DOHH2 (cell line): ENCODE measurements at regions not wholly inside any gene's neighbourhood (a gene's known extent, or its start where the extent isn't known, plus 50 kb on each side); places are given as distances from the start of the nearest gene placed in this dataset.
"Not testable (repeated sequence)": the region's sequence is repeated elsewhere in the genome, so short reads cannot be mapped to it uniquely, and the experiment has no call there.

Source experiments
- H3F3A ChIP-seq: fragments of 200-600 bp; sonication (generic), shearing (Covaris generic); 2 replicates; pipeline ENCODE4 v1.6.0; 2016; ENCODE audit warnings: antibody characterized with exemption, mild to moderate bottlenecking; ENCODE audit not compliant: control insufficient read depth, insufficient read depth
- H3K27ac ChIP-seq: fragments of 200-600 bp; sonication (generic); 2 replicates; pipeline ENCODE4 v1.5.1; 2014; ENCODE audit warnings: low read depth, mild to moderate bottlenecking, low read length, moderate library complexity
- H3K27me3 ChIP-seq: fragments of 200-600 bp; sonication (generic); 2 replicates; pipeline ENCODE4 v1.6.1; 2014; ENCODE audit warnings: mild to moderate bottlenecking, low read length, mixed read lengths; ENCODE audit not compliant: control insufficient read depth
- H3K36me3 ChIP-seq: fragments of 200-600 bp; sonication (generic); 2 replicates; pipeline ENCODE4 v1.6.1; 2014; ENCODE audit warnings: mild to moderate bottlenecking, low read length, moderate library complexity, mixed read lengths; ENCODE audit not compliant: control insufficient read depth
- H3K4me1 ChIP-seq: fragments of 200-600 bp; sonication (generic); 2 replicates; pipeline ENCODE4 v1.6.1; 2014; ENCODE audit warnings: mild to moderate bottlenecking, low read length, mixed read lengths; ENCODE audit not compliant: control insufficient read depth
- H3K4me2 ChIP-seq: fragments of 200-600 bp; sonication (generic); 2 replicates; pipeline ENCODE4 v1.6.0; 2014; ENCODE audit warnings: mild to moderate bottlenecking, low read length, moderate library complexity
- H3K4me3 ChIP-seq: fragments of 200-600 bp; sonication (generic); 2 replicates; pipeline ENCODE4 v1.5.1; 2014; ENCODE audit warnings: mild to moderate bottlenecking, low read length, mixed read lengths
- H3K79me2 ChIP-seq: fragments of 200-600 bp; sonication (generic); 2 replicates; pipeline ENCODE4 v1.6.1; 2014; ENCODE audit warnings: mild to moderate bottlenecking, low read length, mixed read lengths; ENCODE audit not compliant: control insufficient read depth
- H3K9me2 ChIP-seq: fragments of 200-600 bp; sonication (generic); replicated peaks from 2 replicates; pipeline ENCODE4 v1.6.1; 2014; ENCODE audit warnings: mild to moderate bottlenecking, low read length, mixed read lengths; ENCODE audit not compliant: control insufficient read depth
- H3K9me3 ChIP-seq: fragments of 200-600 bp; sonication (generic); 2 replicates; pipeline ENCODE4 v1.6.1; 2014; ENCODE audit warnings: antibody characterized with exemption, low read length, mixed read lengths; ENCODE audit not compliant: control insufficient read depth, insufficient read depth
- H4K20me1 ChIP-seq: fragments of 200-600 bp; sonication (generic); 2 replicates; pipeline ENCODE4 v1.6.0; 2014; ENCODE audit warnings: low read depth, mild to moderate bottlenecking, antibody characterized with exemption, low read length, moderate library complexity; ENCODE audit not compliant: control insufficient read depth, insufficient read depth
- CTCF ChIP-seq: fragments of 200-600 bp; sonication (generic); IDR thresholded peaks from one replicate; pipeline ENCODE4 v1.5.1; 2014; ENCODE audit warnings: antibody characterized with exemption, mild to moderate bottlenecking, low read depth, low read length; ENCODE audit not compliant: poor library complexity, severe bottlenecking
- EZH2phosphoT487 ChIP-seq: fragments of 200-600 bp; sonication (generic); IDR thresholded peaks from 2 replicates; pipeline ENCODE4 v1.6.1; 2017; ENCODE audit warnings: borderline replicate concordance, mild to moderate bottlenecking, antibody characterized with exemption, low read length, moderate library complexity, mixed read lengths

GRCh38 chr1:144101397-144102045 is 129.7 kb upstream of the FAM72C start:
- H3K27me3 ChIP-seq, result no peaks in the 10 kb centered on the region
- no peaks in the 10 kb centered on the region for H4K20me1 ChIP-seq
- no peaks in the 10 kb centered on the region for H3K4me1 ChIP-seq
- H3K4me3 ChIP-seq, result no peak overlapping the region
- no peaks in the 10 kb centered on the region for H3K36me3 ChIP-seq
- H3K9me2 ChIP-seq, result no peaks in the 10 kb centered on the region
- H3K9me3 ChIP-seq, result peaks cover 22% of the 10 kb centered on the region
- no peaks in the 10 kb centered on the region for H3K79me2 ChIP-seq
- no peaks in the 10 kb centered on the region for H3F3A ChIP-seq
- H3K27ac ChIP-seq, result no peak overlapping the region
- no peak overlapping the region for H3K4me2 ChIP-seq
- TF ChIP-seq EZH2phosphoT487 (no peak), CTCF (no peak)

DNA sequence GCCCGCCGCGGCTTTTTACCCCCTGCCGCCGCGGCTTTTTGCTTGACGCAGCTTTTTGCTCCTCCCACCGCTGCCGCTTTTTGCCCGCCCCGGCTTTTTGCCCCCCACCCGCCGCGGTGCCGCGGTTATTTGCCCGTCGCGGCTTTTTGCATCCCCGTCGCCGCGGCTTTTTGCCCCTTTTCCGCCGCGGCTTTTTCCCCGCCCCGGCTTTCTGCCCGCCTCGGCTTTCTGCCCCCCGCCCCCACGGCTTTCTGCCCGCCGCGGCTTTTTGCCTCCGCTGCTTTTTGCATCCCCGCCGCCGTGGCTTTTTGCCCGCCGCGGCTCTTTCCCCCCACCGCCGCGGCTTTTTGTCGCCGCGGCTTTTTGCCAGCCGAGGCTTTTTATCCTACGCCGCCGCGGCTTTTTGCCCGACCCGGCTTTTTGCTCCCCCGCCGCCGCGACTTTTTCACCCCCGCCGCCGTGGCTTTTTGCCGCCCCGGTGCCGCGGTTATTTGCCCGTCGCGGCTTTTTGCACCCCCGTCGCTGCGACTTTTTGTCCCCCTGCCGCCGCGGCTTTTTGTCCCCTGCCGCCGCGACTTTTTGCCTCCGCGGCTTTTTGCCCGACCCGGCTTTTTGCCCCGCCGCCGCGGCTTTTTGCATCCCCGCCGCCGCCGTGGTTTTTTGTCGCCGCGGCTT is 105.5 kb upstream of the FAM72C start:
- not testable (repeated sequence) for H3F3A ChIP-seq
- H3K4me2 ChIP-seq, result peak overlapping the region; percentile 47

DNA sequence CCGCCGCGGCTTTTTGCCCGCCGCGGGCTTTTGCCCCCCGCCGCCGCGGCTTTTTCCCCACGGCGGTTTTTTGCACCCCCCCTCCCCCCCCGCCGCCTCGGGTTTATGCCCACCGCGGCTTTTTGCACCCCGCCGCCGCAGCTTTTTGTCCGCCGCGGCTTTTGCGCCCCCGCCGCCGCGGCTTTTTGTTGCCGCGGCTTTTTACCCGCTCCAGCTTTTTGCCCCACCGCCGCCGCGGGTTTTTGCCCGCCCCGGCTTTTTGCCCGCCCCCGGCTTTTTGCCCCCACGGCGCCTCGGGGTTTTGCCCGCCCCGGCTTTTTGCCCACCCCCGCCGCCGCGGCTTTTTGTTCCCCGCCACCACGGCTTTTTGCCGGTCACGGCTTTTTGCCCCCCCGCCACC is 104.9 kb upstream of the FAM72C start:
- H4K20me1 ChIP-seq, H3K4me2 ChIP-seq, H3K36me3 ChIP-seq, H3K79me2 ChIP-seq, H3K27ac ChIP-seq, H3K9me2 ChIP-seq, H3K4me3 ChIP-seq, H3K27me3 ChIP-seq, H3F3A ChIP-seq, H3K9me3 ChIP-seq, H3K4me1 ChIP-seq: not testable (repeated sequence)

More for the DNA sequence above, 105.5 kb upstream of the FAM72C start:
- H3K9me2 ChIP-seq, H3K79me2 ChIP-seq, H3K27me3 ChIP-seq, H3K9me3 ChIP-seq, H3K36me3 ChIP-seq, H4K20me1 ChIP-seq, H3K4me1 ChIP-seq, H3K27ac ChIP-seq: not testable (repeated sequence)
- peak; percentile 88; the same call in 1 of the 2 replicates for TF ChIP-seq EZH2phosphoT487
- H3K4me3 ChIP-seq, result peak overlapping the region; percentile 57

GRCh38 chr1:144070394-144071053 is 98.7 kb upstream of the FAM72C start:
- H3F3A ChIP-seq, H3K27me3 ChIP-seq, H3K79me2 ChIP-seq, H3K36me3 ChIP-seq, H4K20me1 ChIP-seq, H3K9me3 ChIP-seq, H3K27ac ChIP-seq, H3K4me3 ChIP-seq, H3K4me2 ChIP-seq, H3K4me1 ChIP-seq, H3K9me2 ChIP-seq: not testable (repeated sequence)

DNA sequence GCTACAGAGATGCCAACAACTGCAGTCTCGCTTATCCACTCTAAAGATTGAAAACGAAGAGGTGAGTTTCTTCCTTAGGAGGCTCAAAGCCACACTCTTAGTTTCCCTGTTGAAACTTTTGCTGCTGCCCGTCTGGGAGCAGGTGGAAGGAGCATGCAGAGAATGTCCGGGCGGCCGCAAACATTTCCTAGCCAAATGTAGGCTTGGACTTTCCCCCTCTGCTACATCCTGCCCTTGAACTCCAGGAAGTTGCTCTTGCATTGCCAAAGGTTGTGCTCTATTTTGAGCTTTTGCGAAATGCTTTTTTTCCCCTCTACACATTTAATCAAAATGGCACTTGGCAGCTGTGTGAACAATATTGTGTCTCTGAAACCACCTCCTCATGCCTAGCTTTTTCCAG is 95.3 kb upstream of the FAM72C start:
- not testable (repeated sequence) for H3K79me2 ChIP-seq, H4K20me1 ChIP-seq, H3K27me3 ChIP-seq, H3K9me3 ChIP-seq, H3K4me1 ChIP-seq, H3K27ac ChIP-seq, H3K4me3 ChIP-seq, H3K36me3 ChIP-seq, H3K9me2 ChIP-seq, H3K4me2 ChIP-seq, H3F3A ChIP-seq

DNA sequence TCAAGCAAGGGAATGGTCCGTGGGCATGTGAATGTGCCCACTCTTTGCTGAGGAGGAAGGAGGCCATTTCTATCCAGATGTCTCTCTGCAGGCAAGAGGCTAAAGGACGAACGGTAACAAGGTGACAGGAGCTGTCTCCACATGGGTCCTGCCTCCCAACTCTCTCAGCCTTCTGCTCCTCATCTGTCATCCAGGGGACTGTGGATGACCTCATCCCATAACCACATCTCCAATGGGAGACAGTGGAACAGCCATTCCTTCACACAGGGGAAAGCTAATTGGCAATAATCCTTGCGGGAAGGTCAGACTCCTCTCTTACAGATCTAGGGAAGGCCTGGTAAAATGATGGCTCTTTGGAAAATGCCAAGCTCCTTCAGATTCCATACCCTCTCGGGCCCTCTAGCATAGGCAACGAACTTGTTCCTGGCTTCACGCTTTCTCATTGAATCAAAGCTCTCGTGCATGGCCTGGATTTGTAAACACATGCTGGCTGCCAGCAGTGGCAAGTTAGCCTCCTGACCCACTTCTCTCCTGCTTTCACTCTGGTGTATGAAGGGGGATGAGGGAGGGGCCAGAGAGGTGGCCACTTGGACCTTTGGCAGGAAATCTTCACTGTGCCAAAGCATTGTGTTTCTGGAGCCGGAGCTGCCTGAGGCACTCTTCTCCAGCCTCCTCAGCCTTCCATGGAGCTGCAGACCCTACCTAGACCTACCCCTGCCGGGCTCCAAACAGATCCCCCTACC is 94.5 kb upstream of the FAM72C start:
- H3K9me2 ChIP-seq, H3F3A ChIP-seq, H3K27ac ChIP-seq, H3K36me3 ChIP-seq, H3K79me2 ChIP-seq, H3K4me1 ChIP-seq, H3K4me2 ChIP-seq, H3K4me3 ChIP-seq, H4K20me1 ChIP-seq, H3K9me3 ChIP-seq, H3K27me3 ChIP-seq: not testable (repeated sequence)
